ENCODE measurements at regions not wholly inside any gene's neighbourhood (a gene's known extent, or its start where the extent isn't known, plus 50 kb on each side); places are given as distances from the start of the nearest gene placed in this dataset.

- TF ChIP-seq RAD21 (IDR thresholded peaks at IDR 0.05 in 1 of 2, conservative IDR thresholded peaks at IDR 0.05 in 1 of 2; ENCODE audit: low read depth in 2 of 2, low read length in 2 of 2) (no peak), ATF2 (IDR thresholded peaks at IDR 0.05; ENCODE audit: low read length) (no peak), MAX (IDR thresholded peaks at IDR 0.05) (no peak)
Observed at GRCh38 chrX:79243691-79244090, 99.2 kb downstream of the GPR174 start (continued).
